HepG2 (cell line): ENCODE measurements at regions not wholly inside any gene's neighbourhood (a gene's known extent, or its start where the extent isn't known, plus 50 kb on each side); places are given as distances from the start of the nearest gene placed in this dataset.

Experiments used
- ATAC-seq: fragments of 200-7000 bp; cut with Tn5 transposase; 3 replicates; pipeline ENCODE4 v1.9.1; 2020; ENCODE audit warnings: mild to moderate bottlenecking, moderate library complexity
- BruUV-seq: library from RNA; stranded (reverse); fragments of 400-500 nt; replicated peaks from 2 replicates; lab custom pipeline; 2021; lab: Mats Ljungman, UMichigan
- CTCF ChIA-PET: fragments of 300-600 bp; formaldehyde crosslinking; extraction: SDS; loops from one replicate; lab custom pipeline; 2021; ENCODE audit warnings: low total read pairs, inconsistent platforms, low intra/inter-chr PET ratio; lab: Yijun Ruan, JAX
- POLR2A ChIA-PET: fragments of 350-600 bp; sonication (Branson Sonifier 250); formaldehyde crosslinking; loops from one replicate; lab custom pipeline; 2020; ENCODE audit warnings: antibody characterized with exemption, inconsistent platforms; lab: Yijun Ruan, JAX
- DNase-seq: peaks from one replicate; pipeline ENCODE4 v3.0.0-alpha.2; 2015; ENCODE audit warnings: low spot score
- FAIRE-seq: peaks from 3 replicates; lab custom pipeline; 2011; peaks lifted over from hg19 to GRCh38; lab: Jason Lieb, UNC
- H2AFZ ChIP-seq: one replicate; pipeline ENCODE4 v1.6.1; 2011; ENCODE audit warnings: low read length, inconsistent platforms
- H3K27ac ChIP-seq: fragments of 300-600 bp; 3 replicates; pipeline ENCODE4 v1.8.0; 2011; ENCODE audit warnings: mixed run types, mild to moderate bottlenecking, mixed read lengths, low read length, inconsistent platforms; ENCODE audit not compliant: insufficient read depth; ENCODE audit errors: extremely low read length
- H3K27me3 ChIP-seq, 2 experiments: fragments of 200-600 bp in 1 of 2; 2 replicates in 1 of 2; 3 replicates in 1 of 2; pipeline versions ENCODE4 v1.6.0 to v1.8.0; 2011; ENCODE audit warnings: low read length in 2 of 2, mild to moderate bottlenecking in 2 of 2, moderate library complexity in 2 of 2, inconsistent platforms in 1 of 2; ENCODE audit not compliant: insufficient read depth in 2 of 2, control insufficient read depth in 1 of 2
- H3K36me3 ChIP-seq, 2 experiments: fragments of 200-600 bp in 1 of 2; replicated peaks in 1 of 2; 2 replicates in 1 of 2; 3 replicates in 1 of 2; pipeline versions ENCODE4 v1.5.1 to v1.8.0; 2011; ENCODE audit warnings: low read length in 2 of 2, inconsistent platforms in 1 of 2; ENCODE audit not compliant: insufficient read depth in 2 of 2, control insufficient read depth in 1 of 2
- H3K4me1 ChIP-seq: 2 replicates; pipeline ENCODE4 v1.5.1; 2012; ENCODE audit warnings: low read length, inconsistent platforms; ENCODE audit not compliant: insufficient read depth
- H3K4me2 ChIP-seq: 2 replicates; pipeline ENCODE4 v1.6.0; 2011; ENCODE audit warnings: low read depth, low read length, inconsistent platforms
- H3K4me3 ChIP-seq, 3 experiments: fragments of 200-600 bp in 1 of 3; sonication (generic), shearing (Covaris generic) in 1 of 3; replicated peaks in 1 of 3; 2 replicates each; pipeline ENCODE4 v1.5.1; 2011 to 2016; ENCODE audit warnings: low read length in 3 of 3, inconsistent platforms in 2 of 3, low read depth in 2 of 3, mild to moderate bottlenecking in 2 of 3, control low read depth in 1 of 3, mixed read lengths in 1 of 3; ENCODE audit not compliant: insufficient read depth in 1 of 3
- H3K79me2 ChIP-seq: one replicate; pipeline ENCODE4 v1.6.1; 2011; ENCODE audit warnings: low read length, inconsistent platforms; ENCODE audit not compliant: insufficient read depth
- H3K9ac ChIP-seq: 2 replicates; pipeline ENCODE4 v1.6.0; 2011; ENCODE audit warnings: mild to moderate bottlenecking, low read depth, low read length, inconsistent platforms; ENCODE audit not compliant: insufficient read depth
- H3K9me3 ChIP-seq: 2 replicates; pipeline ENCODE4 v1.5.1; 2012; ENCODE audit warnings: mild to moderate bottlenecking, low read length
- H4K20me1 ChIP-seq: 2 replicates; pipeline ENCODE4 v1.6.0; 2011; ENCODE audit warnings: inconsistent platforms, mild to moderate bottlenecking, low read length, moderate library complexity; ENCODE audit not compliant: insufficient read depth
- CAMTA2 ChIP-seq: sonication (generic); formaldehyde crosslinking; IDR thresholded peaks from 2 replicates; pipeline ENCODE4 v1.4.0; 2020; ENCODE audit warnings: mild to moderate bottlenecking, missing genetic modification reagents, borderline replicate concordance
- CEBPZ ChIP-seq: IDR thresholded peaks from 2 replicates; pipeline ENCODE4 v1.6.1; 2012; ENCODE audit warnings: low read length, improper control_type of control experiment
- MIER2 ChIP-seq: IDR thresholded peaks from 2 replicates; pipeline ENCODE4 v1.6.1; 2016; ENCODE audit warnings: missing biosample characterization, missing genetic modification reagents
- MTF2 ChIP-seq: sonication (generic); formaldehyde crosslinking; IDR thresholded peaks from 2 replicates; pipeline ENCODE4 v1.5.0; 2020; ENCODE audit warnings: missing genetic modification reagents, borderline replicate concordance
- MXD1 ChIP-seq: sonication (generic); formaldehyde crosslinking; IDR thresholded peaks from 2 replicates; pipeline ENCODE4 v1.4.0; 2020; ENCODE audit warnings: mild to moderate bottlenecking, missing genetic modification reagents
- NFYB ChIP-seq: sonication (generic); formaldehyde crosslinking; IDR thresholded peaks from 2 replicates; pipeline ENCODE4 v1.4.0; 2020; ENCODE audit warnings: missing genetic modification reagents
- SETDB1 ChIP-seq: sonication (generic); formaldehyde crosslinking; IDR thresholded peaks from 2 replicates; pipeline ENCODE4 v1.5.1; 2020; ENCODE audit warnings: missing genetic modification reagents, mild to moderate bottlenecking, borderline replicate concordance
- SPEN ChIP-seq: sonication (generic); formaldehyde crosslinking; IDR thresholded peaks from 2 replicates; pipeline ENCODE4 v1.5.1; 2020; ENCODE audit warnings: low read depth, mild to moderate bottlenecking, missing genetic modification reagents
- SRSF9 ChIP-seq: fragments of 200-400 bp; formaldehyde crosslinking; IDR thresholded peaks from 2 replicates; pipeline ENCODE4 v1.6.1; 2018; ENCODE audit warnings: borderline replicate concordance, mild to moderate bottlenecking, low read depth, low read length; ENCODE audit not compliant: insufficient read depth, poor library complexity, severe bottlenecking
- TARDBP ChIP-seq: sonication (generic); formaldehyde crosslinking; IDR thresholded peaks from 2 replicates; pipeline ENCODE4 v1.8.0; 2022; ENCODE audit warnings: mild to moderate bottlenecking, missing genetic modification reagents
- ZNF282 ChIP-seq: fragments of 450-650 bp; IDR thresholded peaks from 2 replicates; pipeline ENCODE4 v1.6.1; 2018; ENCODE audit not compliant: partially characterized antibody
- ZNF414 ChIP-seq: sonication (generic); formaldehyde crosslinking; IDR thresholded peaks from 2 replicates; pipeline ENCODE4 v1.5.0; 2020; ENCODE audit warnings: missing genetic modification reagents
- ZNF775 ChIP-seq: sonication (generic); formaldehyde crosslinking; IDR thresholded peaks from 2 replicates; pipeline ENCODE4 v1.4.0; 2020; ENCODE audit warnings: missing genetic modification reagents, mild to moderate bottlenecking, moderate library complexity, borderline replicate concordance
- ZSCAN22 ChIP-seq: sonication (generic); formaldehyde crosslinking; IDR thresholded peaks from 2 replicates; pipeline ENCODE4 v1.4.0; 2020; ENCODE audit warnings: mild to moderate bottlenecking, missing genetic modification reagents
- WGBS: methylation state at CpG from one replicate; pipeline ENCODE4 v1.1.6; 2017; ENCODE audit warnings: low lambda C conversion rate; 5-methylcytosine and 5-hydroxymethylcytosine counted together
- in situ Hi-C: cut with HindIII; loops from 2 replicates; pipeline ENCODE4 v1.10.0; 2017; ENCODE audit warnings: low pct_unique_long_range_greater_than_20kb; ENCODE audit not compliant: extremely low pct_ligation_motif_present
- intact Hi-C: fragments of 100-400 bp; cut with micrococcal nuclease; formaldehyde crosslinking; loops from one replicate; pipeline ENCODE4 v1.10.0; 2022; ENCODE audit not compliant: unreplicated experiment
- TF ChIP-seq, protein P1 (sequence below): sonication (generic); formaldehyde crosslinking; IDR thresholded peaks from 2 replicates; pipeline ENCODE4 v1.5.1; 2020; ENCODE audit warnings: mild to moderate bottlenecking, missing genetic modification reagents, moderate library complexity
- TF ChIP-seq, protein P2 (sequence below): sonication (generic); formaldehyde crosslinking; IDR thresholded peaks from 2 replicates; pipeline ENCODE4 v1.4.0; 2020; ENCODE audit warnings: mild to moderate bottlenecking, low read depth, missing genetic modification reagents

DNA sequence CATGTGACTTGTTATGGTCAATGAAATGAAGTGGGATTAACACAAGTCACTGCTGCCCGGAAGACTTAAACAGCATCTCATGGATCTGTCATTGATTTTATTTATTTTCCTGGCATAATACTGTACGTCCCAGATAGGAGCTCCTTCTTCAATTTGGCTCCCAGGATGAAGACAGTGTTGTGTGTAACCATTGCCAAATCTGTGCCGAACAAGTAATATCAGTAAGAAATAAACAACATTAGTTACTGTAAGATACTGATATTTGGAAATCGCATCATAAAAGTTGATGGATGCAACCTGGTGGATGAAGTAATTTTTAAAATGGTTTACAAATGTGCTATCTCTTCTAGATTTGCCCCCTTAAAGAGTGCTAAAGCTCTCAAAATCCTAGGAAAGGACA lies 419.0 kb upstream of the MMADHC start:
- in situ Hi-C loops, result no loop called here
- intact Hi-C loops, result no loop called here
- BruUV-seq, result no TSS peak
- Histone ChIP-seq H3K79me2 (no peaks in the 10 kb centered on the region), H3K4me1 (no peaks in the 10 kb centered on the region), H3K4me2 (no peak overlapping the region), H3K27me3 (no peaks in the 10 kb centered on the region), H3K4me3 (no peak overlapping the region), H4K20me1 (no peaks in the 10 kb centered on the region), H3K36me3 (no peaks in the 10 kb centered on the region), H3K27ac (no peak overlapping the region), H3K9ac (no peak overlapping the region), H2AFZ (no peak overlapping the region), H3K9me3 (peaks cover 17% of the 10 kb centered on the region; the same call in 1 of the 2 replicates)
- ATAC-seq (no peak), FAIRE-seq (no peak), DNase-seq (no peak)
- ChIA-PET CTCF (no interaction called here), POLR2A (no interaction called here)
- TF ChIP-seq TARDBP, result no peak
- no peak for TF ChIP-seq SETDB1 (CRISPR knock-in tag)
- no peak for TF ChIP-seq NFYB (CRISPR knock-in tag)
- TF ChIP-seq ZNF282, result no peak
- TF ChIP-seq CEBPZ, result no peak
- no peak for TF ChIP-seq CAMTA2
- no peak for TF ChIP-seq ZNF775
- TF ChIP-seq MXD1, result no peak
- TF ChIP-seq ZSCAN22 (CRISPR knock-in tag), result no peak
- TF ChIP-seq SPEN (CRISPR knock-in tag), result no peak
- no peak for TF ChIP-seq MTF2 (CRISPR knock-in tag)
- TF ChIP-seq, protein P1, sequence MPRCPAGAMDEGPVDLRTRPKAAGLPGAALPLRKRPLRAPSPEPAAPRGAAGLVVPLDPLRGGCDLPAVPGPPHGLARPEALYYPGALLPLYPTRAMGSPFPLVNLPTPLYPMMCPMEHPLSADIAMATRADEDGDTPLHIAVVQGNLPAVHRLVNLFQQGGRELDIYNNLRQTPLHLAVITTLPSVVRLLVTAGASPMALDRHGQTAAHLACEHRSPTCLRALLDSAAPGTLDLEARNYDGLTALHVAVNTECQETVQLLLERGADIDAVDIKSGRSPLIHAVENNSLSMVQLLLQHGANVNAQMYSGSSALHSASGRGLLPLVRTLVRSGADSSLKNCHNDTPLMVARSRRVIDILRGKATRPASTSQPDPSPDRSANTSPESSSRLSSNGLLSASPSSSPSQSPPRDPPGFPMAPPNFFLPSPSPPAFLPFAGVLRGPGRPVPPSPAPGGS (CRISPR knock-in tag), result no peak
- TF ChIP-seq MIER2, result no peak
- TF ChIP-seq SRSF9, result no peak
- TF ChIP-seq, protein P2, sequence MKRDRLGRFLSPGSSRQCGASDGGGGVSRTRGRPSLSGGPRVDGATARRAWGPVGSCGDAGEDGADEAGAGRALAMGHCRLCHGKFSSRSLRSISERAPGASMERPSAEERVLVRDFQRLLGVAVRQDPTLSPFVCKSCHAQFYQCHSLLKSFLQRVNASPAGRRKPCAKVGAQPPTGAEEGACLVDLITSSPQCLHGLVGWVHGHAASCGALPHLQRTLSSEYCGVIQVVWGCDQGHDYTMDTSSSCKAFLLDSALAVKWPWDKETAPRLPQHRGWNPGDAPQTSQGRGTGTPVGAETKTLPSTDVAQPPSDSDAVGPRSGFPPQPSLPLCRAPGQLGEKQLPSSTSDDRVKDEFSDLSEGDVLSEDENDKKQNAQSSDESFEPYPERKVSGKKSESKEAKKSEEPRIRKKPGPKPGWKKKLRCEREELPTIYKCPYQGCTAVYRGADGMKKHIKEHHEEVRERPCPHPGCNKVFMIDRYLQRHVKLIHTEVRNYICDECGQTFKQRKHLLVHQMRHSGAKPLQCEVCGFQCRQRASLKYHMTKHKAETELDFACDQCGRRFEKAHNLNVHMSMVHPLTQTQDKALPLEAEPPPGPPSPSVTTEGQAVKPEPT (CRISPR knock-in tag), result no peak
- no peak for TF ChIP-seq ZNF414
- WGBS, result 46% methylated on average over 4 of the region's 4 CpGs
